ELF-1 (cell line): ENCODE measurements at regions not wholly inside any gene's neighbourhood (a gene's known extent, or its start where the extent isn't known, plus 50 kb on each side); places are given as distances from the start of the nearest gene placed in this dataset.
A peak's percentile ranks its signal among the peaks of the same experiment; 100 is the strongest.
"Not testable (repeated sequence)": the region's sequence is repeated elsewhere in the genome, so short reads cannot be mapped to it uniquely, and the experiment has no call there.

ENCODE experiments used
- DNase-seq: peaks from one replicate; pipeline ENCODE4 v3.0.0-alpha.2; 2016; ENCODE audit warnings: low read depth, low spot score

GRCh38 chr17:68782789-68783188, 172.4 kb downstream of the ABCA8 start:
- no peak for DNase-seq

- DNase-seq, result no peak
Measured at GRCh38 chr17:68780596-68780995, 174.6 kb downstream of the ABCA8 start.

- no peak for DNase-seq
Measured at GRCh38 chr17:68778726-68779125, 176.5 kb downstream of the ABCA8 start.

GRCh38 chr17:68777856-68778694, 176.9 kb upstream of the FAM20A start:
- no peak for DNase-seq

- DNase-seq, result peak; percentile 72
Measured at GRCh38 chr17:68777243-68777855, 176.2 kb upstream of the FAM20A start.

- no peak for DNase-seq
Measured at GRCh38 chr17:68776451-68776850, 175.3 kb upstream of the FAM20A start.

- no peak for DNase-seq
Measured at GRCh38 chr17:68775969-68776368, 174.8 kb upstream of the FAM20A start.

GRCh38 chr17:68775318-68775717, 174.2 kb upstream of the FAM20A start:
- no peak for DNase-seq

- DNase-seq, result peak; percentile 38
Measured at GRCh38 chr17:68771867-68772515, 170.8 kb upstream of the FAM20A start.

GRCh38 chr17:68768804-68769203, 167.6 kb upstream of the FAM20A start:
- DNase-seq, result no peak

GRCh38 chr17:68766640-68767039, 165.5 kb upstream of the FAM20A start:
- no peak for DNase-seq

GRCh38 chr17:68763562-68763961, 162.4 kb upstream of the FAM20A start:
- no peak for DNase-seq

- no peak for DNase-seq
Measured at GRCh38 chr17:68762911-68763310, 161.7 kb upstream of the FAM20A start.

GRCh38 chr17:68760141-68760475, 158.9 kb upstream of the FAM20A start:
- no peak for DNase-seq

- DNase-seq, result peak; percentile 93
Measured at GRCh38 chr17:68759343-68760140, 158.4 kb upstream of the FAM20A start.

- DNase-seq, result no peak
Measured at GRCh38 chr17:68759002-68759342, 157.8 kb upstream of the FAM20A start.

- not testable (repeated sequence) for DNase-seq
Measured at GRCh38 chr17:68757866-68758757, 156.9 kb upstream of the FAM20A start.

GRCh38 chr17:68753985-68754769, 153.0 kb upstream of the FAM20A start:
- DNase-seq, result no peak

- no peak for DNase-seq
Measured at GRCh38 chr17:68750208-68750562, 149.0 kb upstream of the FAM20A start.
